ENCODE measurements at regions not wholly inside any gene's neighbourhood (a gene's known extent, or its start where the extent isn't known, plus 50 kb on each side); places are given as distances from the start of the nearest gene placed in this dataset.

DNA sequence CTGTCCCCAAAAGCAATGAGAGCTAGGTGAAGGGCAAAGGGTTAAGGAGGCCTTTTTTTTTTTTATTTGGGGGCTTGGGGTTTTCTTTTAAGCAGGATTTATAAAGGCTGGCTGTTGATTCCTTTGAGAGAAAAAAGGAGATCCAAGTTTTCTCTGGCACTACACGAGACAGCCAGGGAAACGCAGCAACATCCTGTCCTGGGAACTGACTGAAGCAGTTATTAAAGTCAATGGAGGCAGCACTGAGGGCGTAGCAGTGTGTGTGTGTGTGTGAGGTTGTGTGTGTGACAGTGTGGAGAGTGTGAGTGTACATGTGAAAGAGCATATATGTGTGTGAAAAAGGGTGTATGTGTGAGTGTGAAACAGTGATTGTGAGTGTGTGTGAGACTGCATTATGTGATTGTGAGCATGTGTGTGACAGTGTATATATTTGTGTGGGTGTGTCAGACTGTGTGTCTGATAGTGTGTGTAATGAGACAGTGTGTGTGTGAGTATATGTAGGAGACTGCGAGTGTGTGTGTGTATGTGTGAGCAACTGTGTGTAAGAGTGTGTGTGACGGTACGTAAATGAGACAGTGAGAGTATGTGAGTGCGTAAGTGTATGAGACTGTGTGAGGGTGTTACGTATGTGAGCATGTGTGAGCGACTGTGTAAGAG, 65.9 kb upstream of the TIAM1 start:
- no peak for DNase-seq (ENCODE audit: low read depth)

DNA sequence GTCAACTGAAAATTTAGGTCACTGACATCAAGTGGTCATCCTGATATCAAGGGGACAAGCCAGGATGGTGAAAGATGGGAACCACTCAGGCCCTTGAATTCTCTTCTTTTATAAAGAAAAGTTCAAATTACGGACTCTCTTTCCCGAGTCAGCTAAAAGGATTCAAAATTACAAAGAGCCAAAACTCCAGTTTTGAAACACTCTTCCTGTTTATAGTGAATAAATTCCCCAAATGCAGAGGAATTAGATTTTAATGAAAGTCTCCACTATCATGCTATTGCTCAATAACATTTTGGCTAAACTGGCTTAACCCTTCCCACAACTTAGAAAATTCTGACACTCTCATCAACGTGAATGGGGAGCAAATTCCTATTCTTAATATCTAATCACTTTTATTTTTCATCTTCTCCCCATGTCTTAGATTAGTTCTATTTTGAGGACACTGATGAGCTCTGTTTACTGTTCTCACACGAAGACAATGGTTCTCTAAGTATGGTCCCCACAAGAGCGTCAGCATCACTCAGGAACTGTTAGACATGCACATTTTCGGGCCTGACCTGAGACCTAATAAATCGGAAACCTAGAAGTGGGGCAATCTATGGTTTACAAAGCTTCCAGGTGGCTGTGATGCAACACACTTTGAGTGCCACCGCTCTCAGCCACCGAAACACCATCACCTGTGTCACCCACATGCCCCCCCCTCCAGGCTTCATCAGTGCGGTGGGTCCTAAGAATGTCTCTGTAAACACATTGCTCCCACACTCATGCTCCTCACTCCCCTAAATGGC, 64.4 kb upstream of the TIAM1 start:
- DNase-seq (ENCODE audit: low read depth), result no peak

DNA sequence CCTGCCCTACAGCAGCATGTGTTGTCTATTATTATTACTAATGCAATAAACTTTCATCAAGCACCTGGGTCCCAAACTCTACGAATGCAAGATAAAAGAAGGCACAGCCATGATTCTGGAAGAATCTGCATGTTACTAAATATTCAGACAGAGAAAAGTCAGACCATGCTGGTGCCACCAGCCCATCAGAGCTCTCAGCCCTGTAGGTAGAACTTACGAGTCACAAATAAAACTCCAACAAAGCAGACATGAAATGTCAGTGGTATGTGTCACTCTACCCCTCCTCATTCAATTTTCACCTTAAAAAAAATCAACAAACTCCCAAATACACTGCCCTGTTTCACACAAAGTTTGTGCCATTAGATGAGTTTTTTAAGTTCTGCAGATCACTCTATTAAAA, 62.4 kb upstream of the TIAM1 start:
- DNase-seq (ENCODE audit: low read depth), result no peak

DNA sequence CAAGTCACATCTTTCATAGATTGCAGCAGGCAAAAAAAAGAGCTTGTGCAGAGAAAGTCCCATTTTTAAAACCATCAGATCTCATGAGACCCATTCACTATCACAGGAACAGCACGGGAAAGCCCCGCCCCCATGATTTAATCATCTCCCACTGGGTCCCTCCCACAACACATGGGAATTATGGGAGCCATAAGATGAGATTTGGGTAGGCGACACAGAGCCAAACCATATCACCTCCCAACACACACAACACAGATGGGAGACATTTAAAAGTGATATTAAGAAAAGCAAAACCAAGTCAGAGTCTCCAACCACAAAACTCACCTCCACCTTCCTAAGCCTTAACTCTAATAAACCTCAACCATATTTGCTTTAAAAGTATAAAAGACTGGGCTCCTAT, 61.5 kb upstream of the TIAM1 start:
- DNase-seq (ENCODE audit: low read depth), result no peak

DNA sequence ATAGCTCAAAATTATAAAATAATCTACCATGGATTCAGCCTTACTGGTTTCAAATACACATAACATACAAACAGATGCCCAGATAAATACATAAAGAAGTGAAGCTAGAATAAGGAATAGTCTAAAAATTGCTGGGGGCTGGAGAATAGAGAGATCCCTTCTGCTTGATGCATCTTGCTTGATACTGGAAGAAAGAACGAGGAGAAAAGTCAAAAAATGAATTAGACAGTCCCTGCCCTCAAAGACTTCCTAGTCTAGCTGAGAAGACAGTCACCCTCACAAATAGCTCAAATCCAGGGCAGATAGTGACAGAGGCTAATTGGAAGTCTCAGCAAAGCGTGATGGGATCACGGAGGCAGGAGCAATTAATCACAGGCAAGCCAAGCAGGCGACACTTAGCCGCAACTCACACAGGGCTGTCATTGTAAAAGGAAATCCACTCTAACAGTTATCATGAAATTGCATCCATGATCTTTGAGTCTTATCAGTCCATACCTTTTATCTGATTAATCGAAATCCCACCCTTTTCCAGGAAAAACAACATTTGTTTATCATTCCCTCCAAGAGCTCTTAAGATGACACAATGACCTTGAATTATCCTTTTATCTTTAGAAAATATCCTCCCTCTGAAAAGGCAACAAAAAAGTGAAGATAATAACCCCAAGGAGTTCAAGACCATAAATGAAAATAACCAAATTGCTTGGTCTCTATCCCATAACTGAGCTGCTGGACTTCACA, 59.7 kb upstream of the TIAM1 start:
- DNase-seq (ENCODE audit: low read depth), result no peak

DNA sequence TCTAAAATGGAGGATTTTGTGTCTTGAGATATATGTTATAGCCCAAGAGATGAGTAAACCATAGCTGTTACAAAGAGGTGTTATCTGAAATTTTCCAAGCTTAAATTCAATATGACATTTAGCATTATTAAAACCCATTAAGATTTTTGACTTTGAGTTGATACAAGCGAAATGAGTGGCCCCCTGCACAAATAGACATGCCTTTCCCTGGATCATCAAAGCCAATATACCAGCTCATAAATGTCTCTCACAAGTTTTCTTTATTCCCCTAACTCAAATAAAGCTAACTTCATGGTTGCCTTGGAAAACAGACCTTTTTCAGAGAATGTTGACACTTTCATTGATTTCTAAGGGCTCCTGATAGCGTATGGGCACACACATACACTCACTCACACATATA, 55.5 kb upstream of the TIAM1 start:
- DNase-seq (ENCODE audit: low read depth), result no peak

DNA sequence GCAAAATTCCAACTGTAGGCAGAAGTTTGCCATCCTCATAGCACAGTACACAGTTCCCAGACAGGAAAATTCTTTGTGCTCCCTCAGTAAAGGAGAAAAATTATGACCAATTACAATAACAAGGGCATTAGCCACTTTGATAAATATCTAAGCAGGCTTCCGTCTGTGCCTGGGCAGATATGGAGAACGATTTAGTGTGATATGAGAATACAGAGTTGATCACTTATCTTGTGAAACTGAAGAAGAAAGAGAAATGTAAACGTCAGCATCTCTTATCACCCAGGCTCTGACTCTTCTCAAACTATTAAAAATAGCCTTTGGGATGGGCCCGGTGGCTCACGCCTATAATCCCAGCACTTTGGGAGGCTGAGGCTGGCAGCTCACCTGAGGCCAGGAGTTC, 54.5 kb upstream of the TIAM1 start:
- no peak for DNase-seq (ENCODE audit: low read depth)

DNA sequence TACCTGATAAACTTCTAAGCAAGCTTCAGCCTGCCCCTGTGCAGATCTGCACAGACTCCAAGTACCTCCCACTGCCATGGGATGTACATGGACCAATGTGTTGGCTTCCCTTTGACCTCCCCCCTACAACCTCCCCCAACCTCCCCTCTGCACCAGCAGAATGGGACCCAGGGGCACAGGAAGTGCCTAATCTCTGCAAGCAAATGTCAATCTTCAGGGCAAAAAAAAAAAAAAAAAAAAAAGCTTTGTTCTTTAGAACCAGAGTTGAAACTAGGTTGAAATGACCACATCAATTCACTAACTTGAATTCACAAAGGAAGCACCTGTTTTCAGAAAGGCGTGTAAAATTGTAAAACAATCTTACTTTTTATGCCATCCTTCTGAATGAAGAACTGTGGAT, 53.9 kb upstream of the TIAM1 start:
- no peak for DNase-seq (ENCODE audit: low read depth)

DNA sequence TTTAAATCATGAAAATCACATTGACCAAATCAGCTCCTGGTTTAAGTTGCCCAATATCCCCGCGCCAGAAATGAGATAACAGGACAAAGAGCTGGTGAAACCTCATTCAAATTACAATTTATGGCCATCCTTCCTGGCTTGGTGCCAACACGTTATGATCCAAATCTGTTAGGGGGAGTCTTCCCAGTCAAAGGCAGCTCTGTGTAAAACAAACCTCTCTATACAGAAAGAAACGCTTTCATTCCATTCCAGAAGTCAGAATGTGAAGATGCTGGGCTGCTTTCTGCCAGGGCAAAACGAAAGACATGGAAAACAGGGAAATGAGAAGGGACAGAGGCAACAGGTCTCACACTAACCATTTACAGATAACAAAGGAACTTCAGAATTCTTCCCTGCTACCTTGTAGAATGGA, 53.5 kb upstream of the TIAM1 start:
- DNase-seq (ENCODE audit: low read depth), result no peak

DNA sequence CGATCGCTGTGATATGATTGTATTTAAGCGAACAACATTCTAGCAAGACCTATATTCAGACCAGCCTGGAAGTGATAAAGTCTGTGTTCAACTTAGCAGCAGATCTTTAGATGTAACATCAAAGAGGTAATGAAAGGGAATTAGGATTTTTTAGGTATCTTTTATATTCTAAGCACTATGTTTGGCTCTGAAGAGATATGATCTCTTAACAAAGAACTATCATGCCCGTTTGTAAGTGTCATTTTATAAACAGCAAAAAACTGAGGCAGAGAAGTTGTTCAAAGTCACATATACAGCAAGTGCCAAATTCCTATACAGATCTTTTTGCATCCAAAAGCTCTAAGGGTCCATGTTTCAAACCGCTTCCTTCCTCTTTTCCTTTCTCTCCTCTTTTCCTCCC, 53.0 kb upstream of the TIAM1 start:
- no peak for DNase-seq (ENCODE audit: low read depth)

DNA sequence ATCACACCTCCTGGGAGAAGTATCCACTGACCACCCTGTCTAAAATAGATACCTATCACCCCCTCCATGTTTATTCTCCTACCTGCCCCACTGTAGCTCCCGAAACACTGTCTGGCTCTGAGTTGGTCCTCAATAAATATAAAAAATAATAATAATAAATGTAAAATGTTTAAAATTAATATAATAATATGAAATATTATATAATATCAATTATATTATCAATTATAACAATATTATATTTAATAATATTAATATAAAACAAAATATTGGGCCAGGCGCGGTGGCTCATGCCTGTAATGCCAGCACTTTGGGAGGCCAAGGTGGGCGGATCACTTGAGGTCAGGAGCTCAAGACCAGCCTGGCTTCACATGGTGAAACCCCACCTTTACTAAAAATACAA, 52.3 kb upstream of the TIAM1 start:
- DNase-seq (ENCODE audit: low read depth), result no peak

DNA sequence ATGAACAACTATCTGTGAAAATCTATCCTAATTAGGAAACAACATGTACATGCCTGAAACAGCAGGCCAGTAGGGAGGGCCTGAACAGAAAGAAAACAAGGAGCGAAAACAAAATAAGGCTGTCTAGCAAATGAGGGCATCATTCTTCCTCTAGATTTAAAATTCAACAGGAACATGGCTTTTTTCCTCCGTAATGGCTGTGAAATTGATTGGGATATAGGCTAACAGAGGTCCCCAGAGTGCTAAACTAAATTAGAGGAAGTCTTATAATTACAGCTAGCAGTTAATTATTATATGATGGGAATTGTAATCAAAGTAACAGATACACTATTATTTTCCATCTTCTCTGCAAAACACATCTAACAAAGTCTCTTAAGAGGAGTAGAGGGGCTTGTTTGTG, 51.7 kb upstream of the TIAM1 start:
- DNase-seq (ENCODE audit: low read depth), result no peak

DNA sequence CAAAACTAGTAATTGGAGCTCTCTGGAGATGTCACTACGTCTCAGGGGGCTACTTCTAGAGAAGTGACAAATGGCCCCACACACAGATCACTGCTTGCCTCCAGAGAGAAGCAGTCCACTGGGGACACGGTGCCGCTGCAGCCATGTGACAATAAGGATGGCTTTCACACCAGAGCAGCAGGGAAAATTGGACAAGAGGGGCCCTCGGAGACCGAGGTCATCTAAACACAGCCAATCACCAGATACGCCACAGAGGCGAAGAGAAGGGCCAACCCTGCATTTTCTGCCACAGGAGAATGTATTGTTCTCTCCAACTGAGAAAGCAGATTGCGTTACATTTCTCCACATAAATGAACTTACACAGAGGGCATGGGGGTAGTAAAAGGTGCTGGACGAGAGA, 51.2 kb upstream of the TIAM1 start:
- no peak for DNase-seq (ENCODE audit: low read depth)

DNA sequence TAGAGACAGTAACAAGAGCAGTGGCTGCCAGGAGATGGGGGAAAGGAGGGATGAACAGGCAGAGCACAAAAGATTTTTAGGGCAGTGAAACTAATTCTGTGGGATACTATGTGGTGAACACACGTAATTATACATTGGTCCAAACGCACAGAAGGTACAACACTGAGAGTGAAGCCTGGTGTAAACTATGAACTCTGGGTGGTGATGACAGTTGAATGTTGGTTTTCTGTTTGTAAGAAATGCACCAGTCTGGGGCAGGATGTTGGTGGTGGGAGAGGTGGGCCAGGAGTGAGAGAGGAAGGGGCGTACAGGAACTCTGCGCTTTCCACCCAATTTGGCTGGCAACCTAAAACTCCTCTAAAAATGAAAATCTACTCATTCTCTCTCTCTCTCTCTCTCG, 50.2 kb upstream of the TIAM1 start:
- no peak for DNase-seq (ENCODE audit: low read depth)
